ENCODE measurements at regions not wholly inside any gene's neighbourhood (a gene's known extent, or its start where the extent isn't known, plus 50 kb on each side); places are given as distances from the start of the nearest gene placed in this dataset.

DNA sequence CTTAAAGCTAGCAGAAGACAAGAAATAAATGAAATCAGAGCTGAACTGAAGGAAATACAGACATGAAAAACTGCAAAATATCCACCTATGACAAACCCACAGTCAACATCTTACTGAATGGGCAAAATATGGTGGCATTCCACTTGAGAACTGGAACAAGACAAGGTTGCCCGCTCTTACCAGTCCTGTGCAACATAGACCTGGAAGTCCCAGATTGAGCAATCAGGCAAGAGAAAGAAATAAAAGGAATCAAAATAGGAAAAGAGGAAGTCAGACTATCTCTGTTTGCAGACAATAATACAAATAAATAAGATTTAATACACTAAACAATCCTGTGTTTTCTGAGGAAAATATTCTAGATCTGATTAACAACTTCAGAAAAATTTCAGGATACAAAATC is 570.5 kb upstream of the SEMA3D start:
- no peaks in the 10 kb centered on the region for H3K9me3 ChIP-seq (ENCODE audit: insufficient read depth, low read length)
- no peaks in the 10 kb centered on the region for H3K79me2 ChIP-seq (ENCODE audit: insufficient read depth, low read length)
- H3K4me2 ChIP-seq (ENCODE audit: low read depth, low read length, poor library complexity, severe bottlenecking) = no peak overlapping the region
- H3K27ac ChIP-seq (ENCODE audit: low read depth, low read length) = no peak overlapping the region
- no peaks in the 10 kb centered on the region for H3F3A ChIP-seq (ENCODE audit: insufficient read depth)
- no peaks in the 10 kb centered on the region for H3K9me2 ChIP-seq (replicated peaks; ENCODE audit: insufficient read depth, low read length)
- H3K36me3 ChIP-seq (ENCODE audit: low read length) = no peaks in the 10 kb centered on the region
- no peaks in the 10 kb centered on the region for H4K20me1 ChIP-seq (ENCODE audit: low read depth, low read length)
- TF ChIP-seq EZH2phosphoT487 (conservative IDR thresholded peaks at IDR 0.05; ENCODE audit: low read length) = no peak
- TF ChIP-seq, protein P1, sequence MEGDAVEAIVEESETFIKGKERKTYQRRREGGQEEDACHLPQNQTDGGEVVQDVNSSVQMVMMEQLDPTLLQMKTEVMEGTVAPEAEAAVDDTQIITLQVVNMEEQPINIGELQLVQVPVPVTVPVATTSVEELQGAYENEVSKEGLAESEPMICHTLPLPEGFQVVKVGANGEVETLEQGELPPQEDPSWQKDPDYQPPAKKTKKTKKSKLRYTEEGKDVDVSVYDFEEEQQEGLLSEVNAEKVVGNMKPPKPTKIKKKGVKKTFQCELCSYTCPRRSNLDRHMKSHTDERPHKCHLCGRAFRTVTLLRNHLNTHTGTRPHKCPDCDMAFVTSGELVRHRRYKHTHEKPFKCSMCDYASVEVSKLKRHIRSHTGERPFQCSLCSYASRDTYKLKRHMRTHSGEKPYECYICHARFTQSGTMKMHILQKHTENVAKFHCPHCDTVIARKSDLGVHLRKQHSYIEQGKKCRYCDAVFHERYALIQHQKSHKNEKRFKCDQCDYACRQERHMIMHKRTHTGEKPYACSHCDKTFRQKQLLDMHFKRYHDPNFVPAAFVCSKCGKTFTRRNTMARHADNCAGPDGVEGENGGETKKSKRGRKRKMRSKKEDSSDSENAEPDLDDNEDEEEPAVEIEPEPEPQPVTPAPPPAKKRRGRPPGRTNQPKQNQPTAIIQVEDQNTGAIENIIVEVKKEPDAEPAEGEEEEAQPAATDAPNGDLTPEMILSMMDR (IDR thresholded peaks at IDR 0.05; ENCODE audit: insufficient read depth, low read length, poor library complexity, severe bottlenecking) = no peak
- H2AFZ ChIP-seq (ENCODE audit: low read depth, low read length, severe bottlenecking) = no peak overlapping the region
- H3K4me3 ChIP-seq (ENCODE audit: insufficient read depth, low read length, poor library complexity, severe bottlenecking) = no peak overlapping the region
- H3K9ac ChIP-seq (ENCODE audit: low read length) = no peak overlapping the region
- H3K27me3 ChIP-seq (ENCODE audit: low read length) = no peaks in the 10 kb centered on the region

DNA sequence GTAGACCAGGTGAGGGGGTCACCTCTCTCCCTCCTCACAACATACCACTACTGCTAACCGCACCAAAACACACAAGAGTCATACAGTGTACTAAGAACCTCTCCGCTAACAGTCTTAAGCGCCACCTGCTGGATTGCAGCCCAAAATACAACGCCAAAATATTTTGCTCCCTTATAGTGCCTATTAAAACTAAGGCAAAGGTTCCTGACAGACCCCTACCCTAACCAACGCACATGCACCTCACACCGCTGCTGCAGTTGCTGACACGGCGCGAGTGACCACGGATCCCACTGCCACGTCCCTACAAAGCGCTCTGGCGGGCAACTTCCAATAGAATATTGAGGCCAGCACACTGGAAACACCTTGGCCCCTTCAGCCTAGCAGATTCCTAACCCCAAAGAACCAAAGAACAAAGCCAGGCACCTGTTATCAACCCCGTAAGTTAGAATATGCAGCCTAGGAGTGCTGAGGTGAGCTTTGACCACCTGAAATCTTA is 563.6 kb upstream of the SEMA3D start:
- Histone ChIP-seq H3K9me3 (ENCODE audit: insufficient read depth, low read length) (peaks cover 9% of the 10 kb centered on the region; the same call in 1 of the 2 replicates), H3K4me2 (ENCODE audit: low read depth, low read length, poor library complexity, severe bottlenecking) (no peak overlapping the region), H3F3A (ENCODE audit: insufficient read depth) (no peaks in the 10 kb centered on the region), H3K9ac (ENCODE audit: low read length) (no peak overlapping the region), H3K27ac (ENCODE audit: low read depth, low read length) (no peak overlapping the region), H3K4me3 (ENCODE audit: insufficient read depth, low read length, poor library complexity, severe bottlenecking) (no peak overlapping the region), H3K27me3 (ENCODE audit: low read length) (no peaks in the 10 kb centered on the region), H3K36me3 (ENCODE audit: low read length) (no peaks in the 10 kb centered on the region), H4K20me1 (ENCODE audit: low read depth, low read length) (no peaks in the 10 kb centered on the region), H3K9me2 (replicated peaks; ENCODE audit: insufficient read depth, low read length) (no peaks in the 10 kb centered on the region), H2AFZ (ENCODE audit: low read depth, low read length, severe bottlenecking) (no peak overlapping the region), H3K79me2 (ENCODE audit: insufficient read depth, low read length) (no peaks in the 10 kb centered on the region)
- TF ChIP-seq, protein P1 (IDR thresholded peaks at IDR 0.05; ENCODE audit: insufficient read depth, low read length, poor library complexity, severe bottlenecking) = peak; percentile 84
- no peak for TF ChIP-seq EZH2phosphoT487 (conservative IDR thresholded peaks at IDR 0.05; ENCODE audit: low read length)

DNA sequence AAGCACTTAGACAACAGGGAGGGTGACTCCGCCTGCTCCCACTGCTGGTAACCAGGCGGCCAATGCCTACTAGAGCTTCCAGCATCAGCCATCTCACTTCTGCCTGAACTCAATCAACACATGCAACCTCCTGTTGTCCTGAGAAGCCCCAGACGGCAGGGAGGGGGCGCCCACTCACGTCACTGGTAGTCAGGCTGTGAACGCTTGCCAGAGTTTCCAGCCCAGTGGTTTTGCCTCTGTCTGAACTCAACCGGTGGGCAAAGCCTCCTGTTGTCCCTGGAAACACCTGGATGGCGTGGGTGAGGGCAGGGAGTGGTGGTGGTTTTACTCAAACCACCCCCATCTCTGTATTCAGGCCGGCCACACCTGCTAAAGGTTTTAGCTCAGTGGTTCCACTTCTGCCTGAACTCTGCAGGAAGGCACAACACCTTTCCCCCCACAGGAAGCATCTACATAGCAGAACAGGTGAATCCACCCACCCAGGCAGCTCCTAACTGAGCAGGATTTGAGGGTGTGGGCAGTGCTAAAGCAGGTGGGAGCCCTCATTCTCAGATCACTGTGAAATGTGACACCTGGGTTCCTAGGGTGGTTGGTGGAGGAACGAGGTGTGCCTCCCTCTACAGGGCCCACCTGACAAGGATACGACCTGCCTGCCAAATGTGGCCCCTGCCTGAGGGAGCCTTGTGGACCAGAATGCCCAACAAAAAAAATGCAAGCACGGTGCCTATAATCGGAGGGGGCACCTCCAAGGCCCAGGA is 563.0 kb upstream of the SEMA3D start:
- Histone ChIP-seq H3F3A (ENCODE audit: insufficient read depth) (no peaks in the 10 kb centered on the region), H3K4me3 (ENCODE audit: insufficient read depth, low read length, poor library complexity, severe bottlenecking) (no peak overlapping the region), H3K9ac (ENCODE audit: low read length) (no peak overlapping the region), H3K27me3 (ENCODE audit: low read length) (no peaks in the 10 kb centered on the region), H3K9me2 (replicated peaks; ENCODE audit: insufficient read depth, low read length) (no peaks in the 10 kb centered on the region), H3K27ac (ENCODE audit: low read depth, low read length) (no peak overlapping the region), H3K9me3 (ENCODE audit: insufficient read depth, low read length) (peaks cover 9% of the 10 kb centered on the region; the same call in 1 of the 2 replicates), H2AFZ (ENCODE audit: low read depth, low read length, severe bottlenecking) (no peak overlapping the region), H3K79me2 (ENCODE audit: insufficient read depth, low read length) (no peaks in the 10 kb centered on the region), H3K36me3 (ENCODE audit: low read length) (no peaks in the 10 kb centered on the region), H3K4me2 (ENCODE audit: low read depth, low read length, poor library complexity, severe bottlenecking) (no peak overlapping the region), H4K20me1 (ENCODE audit: low read depth, low read length) (no peaks in the 10 kb centered on the region)
- TF ChIP-seq, protein P1 (IDR thresholded peaks at IDR 0.05; ENCODE audit: insufficient read depth, low read length, poor library complexity, severe bottlenecking) = no peak
- TF ChIP-seq EZH2phosphoT487 (conservative IDR thresholded peaks at IDR 0.05; ENCODE audit: low read length) = no peak

Data from SU-DHL-6 (cell line).